ENCODE measurements at regions not wholly inside any gene's neighbourhood (a gene's known extent, or its start where the extent isn't known, plus 50 kb on each side); places are given as distances from the start of the nearest gene placed in this dataset.

GRCh38 chr13:106099765-106100164, 435.7 kb downstream of the EFNB2 start:
- TF ChIP-seq CTCF (IDR thresholded peaks at IDR 0.05; ENCODE audit: low read length) (no peak), EZH2 (IDR thresholded peaks at IDR 0.05; ENCODE audit: borderline replicate concordance, low read length) (no peak)
